ENCODE measurements at regions not wholly inside any gene's neighbourhood (a gene's known extent, or its start where the extent isn't known, plus 50 kb on each side); places are given as distances from the start of the nearest gene placed in this dataset.

DNA sequence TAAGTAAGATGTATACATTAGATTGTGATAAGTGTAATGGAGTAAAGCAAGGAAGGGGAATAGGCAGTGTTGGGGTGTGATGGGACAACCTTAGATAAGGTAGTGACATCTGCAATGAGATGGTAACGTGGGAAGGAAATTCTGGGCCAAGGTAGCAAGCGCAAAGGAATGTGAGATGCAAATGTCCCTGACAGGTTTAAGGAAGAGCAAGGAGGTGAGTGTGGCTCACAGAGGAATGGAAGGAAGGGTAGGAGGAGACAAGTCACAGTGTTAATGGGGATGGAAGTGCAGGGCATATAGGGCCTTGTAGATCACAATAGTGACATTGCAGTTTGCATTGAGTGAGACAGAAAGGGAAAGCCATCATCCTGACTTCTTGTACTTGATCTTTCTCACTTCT is 170.9 kb upstream of the FAM98A start:
- H3K4me3 ChIP-seq (ENCODE audit: low read depth, low read length) = no peak overlapping the region
- TF ChIP-seq, protein P1, sequence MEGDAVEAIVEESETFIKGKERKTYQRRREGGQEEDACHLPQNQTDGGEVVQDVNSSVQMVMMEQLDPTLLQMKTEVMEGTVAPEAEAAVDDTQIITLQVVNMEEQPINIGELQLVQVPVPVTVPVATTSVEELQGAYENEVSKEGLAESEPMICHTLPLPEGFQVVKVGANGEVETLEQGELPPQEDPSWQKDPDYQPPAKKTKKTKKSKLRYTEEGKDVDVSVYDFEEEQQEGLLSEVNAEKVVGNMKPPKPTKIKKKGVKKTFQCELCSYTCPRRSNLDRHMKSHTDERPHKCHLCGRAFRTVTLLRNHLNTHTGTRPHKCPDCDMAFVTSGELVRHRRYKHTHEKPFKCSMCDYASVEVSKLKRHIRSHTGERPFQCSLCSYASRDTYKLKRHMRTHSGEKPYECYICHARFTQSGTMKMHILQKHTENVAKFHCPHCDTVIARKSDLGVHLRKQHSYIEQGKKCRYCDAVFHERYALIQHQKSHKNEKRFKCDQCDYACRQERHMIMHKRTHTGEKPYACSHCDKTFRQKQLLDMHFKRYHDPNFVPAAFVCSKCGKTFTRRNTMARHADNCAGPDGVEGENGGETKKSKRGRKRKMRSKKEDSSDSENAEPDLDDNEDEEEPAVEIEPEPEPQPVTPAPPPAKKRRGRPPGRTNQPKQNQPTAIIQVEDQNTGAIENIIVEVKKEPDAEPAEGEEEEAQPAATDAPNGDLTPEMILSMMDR (IDR thresholded peaks at IDR 0.05; ENCODE audit: insufficient read depth, low read depth, low read length, missing control alignments) = no peak
- DNase-seq (ENCODE audit: low read depth) = no peak

DNA sequence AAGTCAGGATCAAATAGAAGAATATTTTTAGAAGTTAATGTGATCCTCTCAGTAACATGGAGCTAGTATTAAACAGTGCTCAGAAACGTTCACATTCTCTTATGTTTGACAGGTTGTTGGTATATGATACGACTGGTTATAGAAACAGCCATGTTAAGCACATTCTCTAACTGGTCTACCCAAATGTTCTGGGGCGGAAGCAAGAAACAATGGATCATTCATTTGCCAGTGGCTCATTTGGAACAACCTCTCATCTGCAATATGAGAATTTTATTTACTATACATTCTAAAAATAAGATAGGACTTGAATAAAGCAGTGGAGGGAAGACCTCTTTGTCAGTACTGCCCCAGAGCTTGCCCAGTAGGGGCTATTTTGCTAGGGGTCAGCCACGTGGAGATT is 167.1 kb upstream of the FAM98A start:
- no peak overlapping the region for H3K4me3 ChIP-seq (ENCODE audit: low read depth, low read length)
- TF ChIP-seq, protein P1 (IDR thresholded peaks at IDR 0.05; ENCODE audit: insufficient read depth, low read depth, low read length, missing control alignments) = no peak

GRCh38 chr2:33765122-33765521 is 166.0 kb upstream of the FAM98A start:
- H3K4me3 ChIP-seq (ENCODE audit: low read depth, low read length) = no peak overlapping the region
- TF ChIP-seq, protein P1 (IDR thresholded peaks at IDR 0.05; ENCODE audit: insufficient read depth, low read depth, low read length, missing control alignments) = no peak
- no peak for DNase-seq (ENCODE audit: low read depth)

More for the DNA sequence above, 167.1 kb upstream of the FAM98A start:
- DNase-seq (ENCODE audit: low read depth) = no peak

- TF ChIP-seq, protein P1 (IDR thresholded peaks at IDR 0.05; ENCODE audit: insufficient read depth, low read depth, low read length, missing control alignments) = no peak
- H3K4me3 ChIP-seq (ENCODE audit: low read depth, low read length) = no peak overlapping the region
- DNase-seq (ENCODE audit: low read depth) = no peak
These were observed 165.5 kb upstream of the FAM98A start for GRCh38 chr2:33764551-33764950.

GRCh38 chr2:33763671-33764310 is 164.7 kb upstream of the FAM98A start:
- no peak for DNase-seq (ENCODE audit: low read depth)
- TF ChIP-seq, protein P1 (IDR thresholded peaks at IDR 0.05; ENCODE audit: insufficient read depth, low read depth, low read length, missing control alignments) = no peak
- no peak overlapping the region for H3K4me3 ChIP-seq (ENCODE audit: low read depth, low read length)

- no peak for DNase-seq (ENCODE audit: low read depth)
- no peak overlapping the region for H3K4me3 ChIP-seq (ENCODE audit: low read depth, low read length)
- TF ChIP-seq, protein P1 (IDR thresholded peaks at IDR 0.05; ENCODE audit: insufficient read depth, low read depth, low read length, missing control alignments) = no peak
These were observed 163.5 kb upstream of the FAM98A start for GRCh38 chr2:33762636-33763035.

DNA sequence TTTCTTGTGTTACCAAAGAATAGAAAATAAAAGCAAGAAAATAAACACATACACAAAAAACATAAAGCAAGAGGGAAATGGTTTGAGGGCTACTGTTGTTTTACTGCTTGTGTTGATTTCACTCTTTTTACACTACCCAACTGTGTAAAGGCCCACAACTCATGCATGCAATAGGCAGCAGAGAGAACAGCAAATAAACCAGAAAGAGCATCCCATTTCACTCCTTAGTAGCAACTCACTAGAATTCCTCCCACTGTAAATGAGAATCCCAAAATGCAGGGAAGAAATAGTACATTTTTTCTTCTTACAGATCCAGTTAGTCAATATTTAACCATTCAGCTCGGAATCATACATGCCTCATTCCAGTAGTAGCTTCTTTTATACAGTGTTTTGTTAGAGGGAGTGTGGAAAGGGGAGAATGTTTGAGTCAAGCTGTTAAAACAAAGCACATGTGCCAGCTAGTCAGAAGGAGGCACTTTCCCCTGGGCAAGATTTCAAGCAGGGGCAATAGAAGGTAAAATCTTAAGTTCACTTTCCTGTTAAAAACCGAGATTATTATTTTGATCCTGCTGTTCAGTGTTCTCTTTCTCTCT is 147.2 kb upstream of the FAM98A start:
- no peak overlapping the region for H3K4me3 ChIP-seq (ENCODE audit: low read depth, low read length)
- TF ChIP-seq, protein P1 (IDR thresholded peaks at IDR 0.05; ENCODE audit: insufficient read depth, low read depth, low read length, missing control alignments) = no peak
- DNase-seq (ENCODE audit: low read depth) = no peak

Data from GM12865 (cell line).